PC-9 (cell line): ENCODE measurements at regions not wholly inside any gene's neighbourhood (a gene's known extent, or its start where the extent isn't known, plus 50 kb on each side); places are given as distances from the start of the nearest gene placed in this dataset.

Source experiments
- BruUV-seq: library from RNA; stranded (reverse); fragments of 400-500 nt; replicated peaks from 2 replicates; lab custom pipeline; 2021; lab: Mats Ljungman, UMichigan
- CTCF ChIA-PET: fragments of 300-600 bp; sonication (Branson Sonifier 250); formaldehyde crosslinking; loops from one replicate; lab custom pipeline; 2022; ENCODE audit warnings: antibody characterized with exemption; lab: Charles Lee
- POLR2A ChIA-PET: fragments of 300-600 bp; sonication (Branson Sonifier 250); formaldehyde crosslinking; loops from one replicate; lab custom pipeline; 2022; ENCODE audit warnings: antibody characterized with exemption; ENCODE audit not compliant: unreplicated experiment; lab: Charles Lee
- DNase-seq, 2 experiments: peaks; one replicate each; pipeline versions ENCODE4 v3.0.0 to v3.0.0-alpha.2; 2015 to 2022; ENCODE audit warnings: mixed read lengths in 1 of 2
- H2AFZ ChIP-seq: fragments of 200-600 bp; sonication (generic); 2 replicates; pipeline ENCODE4 v1.8.1; 2017; ENCODE audit warnings: antibody characterized with exemption
- H3F3A ChIP-seq: fragments of 200-600 bp; sonication (generic); 2 replicates; pipeline ENCODE4 v1.8.1; 2017; ENCODE audit warnings: antibody characterized with exemption, mild to moderate bottlenecking, low read depth; ENCODE audit not compliant: insufficient read depth
- H3K27ac ChIP-seq: fragments of 200-600 bp; sonication (generic); 2 replicates; pipeline ENCODE4 v1.6.1; 2016; ENCODE audit warnings: mixed run types
- H3K27me3 ChIP-seq: fragments of 200-600 bp; sonication (generic); 2 replicates; pipeline ENCODE4 v1.6.1; 2016; ENCODE audit warnings: low read depth, mixed run types; ENCODE audit not compliant: insufficient read depth
- H3K36me3 ChIP-seq: fragments of 200-600 bp; sonication (generic); 2 replicates; pipeline ENCODE4 v1.6.1; 2016; ENCODE audit warnings: low read depth, mixed run types
- H3K4me1 ChIP-seq: fragments of 200-600 bp; sonication (generic); replicated peaks from 2 replicates; pipeline ENCODE4 v1.6.1; 2016; ENCODE audit warnings: mixed run types; ENCODE audit not compliant: insufficient read depth
- H3K4me2 ChIP-seq: fragments of 200-600 bp; sonication (generic); 2 replicates; pipeline ENCODE4 v1.6.1; 2017; ENCODE audit warnings: mixed run types
- H3K4me3 ChIP-seq: fragments of 200-600 bp; sonication (generic); 2 replicates; pipeline ENCODE4 v1.6.1; 2016; ENCODE audit warnings: mixed run types
- H3K79me2 ChIP-seq: fragments of 200-600 bp; sonication (generic); 2 replicates; pipeline ENCODE4 v1.6.1; 2017; ENCODE audit warnings: low read depth, mixed run types
- H3K9me2 ChIP-seq: fragments of 200-600 bp; sonication (generic); 2 replicates; pipeline ENCODE4 v1.8.1; 2017; ENCODE audit warnings: mild to moderate bottlenecking; ENCODE audit not compliant: insufficient read depth
- H3K9me3 ChIP-seq: fragments of 200-600 bp; sonication (generic); 2 replicates; pipeline ENCODE4 v1.8.1; 2016; ENCODE audit warnings: low read depth; ENCODE audit not compliant: insufficient read depth
- H4K20me1 ChIP-seq: fragments of 200-600 bp; sonication (generic); 2 replicates; pipeline ENCODE4 v1.8.1; 2017; ENCODE audit not compliant: insufficient read depth
- EZH2 ChIP-seq: fragments of 200-600 bp; sonication (generic); IDR thresholded peaks from 2 replicates; pipeline ENCODE4 v1.8.0; 2017; ENCODE audit warnings: antibody characterized with exemption, low read depth
- intact Hi-C: fragments of 100-400 bp; cut with micrococcal nuclease; formaldehyde crosslinking; loops from one replicate; pipeline ENCODE4 v1.10.0; 2022; ENCODE audit not compliant: unreplicated experiment
- TF ChIP-seq, protein P1 (sequence below): fragments of 200-600 bp; sonication (generic); conservative IDR thresholded peaks from 2 replicates; pipeline ENCODE4 v1.6.1; 2017; ENCODE audit warnings: mixed run types, antibody characterized with exemption, mild to moderate bottlenecking, moderate library complexity

- Histone ChIP-seq H3K36me3 (no peaks in the 10 kb centered on the region), H3K27me3 (no peaks in the 10 kb centered on the region), H3K4me3 (no peak overlapping the region), H3K9me2 (no peaks in the 10 kb centered on the region), H3K4me1 (peaks cover 9% of the 10 kb centered on the region), H4K20me1 (no peaks in the 10 kb centered on the region), H3F3A (peaks cover 9% of the 10 kb centered on the region; the same call in 1 of the 2 replicates), H2AFZ (no peak overlapping the region), H3K4me2 (peak overlapping the region; percentile 27), H3K27ac (no peak overlapping the region), H3K79me2 (no peaks in the 10 kb centered on the region), H3K9me3 (peaks cover 3% of the 10 kb centered on the region; the same call in 1 of the 2 replicates)
- intact Hi-C loops: no loop called here
- no TSS peak for BruUV-seq
- ChIA-PET CTCF (interaction anchor here (0.7 kb wide), 1 partner anchor 144 kb away, joined by 3 read pairs; no protein-coding TSS in a partner anchor), POLR2A (interaction anchor here (0.5 to 0.8 kb wide), 4 partner anchors 110 to 376 kb away, joined by 3 to 12 read pairs (median 3); no protein-coding TSS in a partner anchor)
- TF ChIP-seq, protein P1, sequence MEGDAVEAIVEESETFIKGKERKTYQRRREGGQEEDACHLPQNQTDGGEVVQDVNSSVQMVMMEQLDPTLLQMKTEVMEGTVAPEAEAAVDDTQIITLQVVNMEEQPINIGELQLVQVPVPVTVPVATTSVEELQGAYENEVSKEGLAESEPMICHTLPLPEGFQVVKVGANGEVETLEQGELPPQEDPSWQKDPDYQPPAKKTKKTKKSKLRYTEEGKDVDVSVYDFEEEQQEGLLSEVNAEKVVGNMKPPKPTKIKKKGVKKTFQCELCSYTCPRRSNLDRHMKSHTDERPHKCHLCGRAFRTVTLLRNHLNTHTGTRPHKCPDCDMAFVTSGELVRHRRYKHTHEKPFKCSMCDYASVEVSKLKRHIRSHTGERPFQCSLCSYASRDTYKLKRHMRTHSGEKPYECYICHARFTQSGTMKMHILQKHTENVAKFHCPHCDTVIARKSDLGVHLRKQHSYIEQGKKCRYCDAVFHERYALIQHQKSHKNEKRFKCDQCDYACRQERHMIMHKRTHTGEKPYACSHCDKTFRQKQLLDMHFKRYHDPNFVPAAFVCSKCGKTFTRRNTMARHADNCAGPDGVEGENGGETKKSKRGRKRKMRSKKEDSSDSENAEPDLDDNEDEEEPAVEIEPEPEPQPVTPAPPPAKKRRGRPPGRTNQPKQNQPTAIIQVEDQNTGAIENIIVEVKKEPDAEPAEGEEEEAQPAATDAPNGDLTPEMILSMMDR: no peak
- TF ChIP-seq EZH2: no peak
- DNase-seq: peak; percentile 64 to 89
Observed at GRCh38 chr2:235300368-235301201, 193.3 kb upstream of the AGAP1 start.

GRCh38 chr2:235301202-235302076 lies 192.4 kb upstream of the AGAP1 start:
- no peaks in the 10 kb centered on the region for H3K9me2 ChIP-seq
- H3F3A ChIP-seq: peaks cover 9% of the 10 kb centered on the region; the same call in 1 of the 2 replicates
- BruUV-seq: no TSS peak
- H3K79me2 ChIP-seq: no peaks in the 10 kb centered on the region
- no peak overlapping the region for H2AFZ ChIP-seq
- no peaks in the 10 kb centered on the region for H3K27me3 ChIP-seq
- no peak overlapping the region for H3K4me2 ChIP-seq
- no peaks in the 10 kb centered on the region; the same call in none of the 2 replicates for H3K9me3 ChIP-seq
- H3K4me3 ChIP-seq: no peak overlapping the region
- H4K20me1 ChIP-seq: no peaks in the 10 kb centered on the region
- H3K27ac ChIP-seq: no peak overlapping the region
- no peaks in the 10 kb centered on the region for H3K36me3 ChIP-seq
- no peak for DNase-seq
- TF ChIP-seq, protein P1: no peak
- no peak for TF ChIP-seq EZH2
- peaks cover 9% of the 10 kb centered on the region for H3K4me1 ChIP-seq
- intact Hi-C loops: no loop called here
- CTCF ChIA-PET: no interaction called here
- POLR2A ChIA-PET: interaction anchor here (0.5 kb wide), 2 partner anchors 186 to 375 kb away, joined by 3 read pairs; no protein-coding TSS in a partner anchor

- Histone ChIP-seq H3K9me3 (no peaks in the 10 kb centered on the region; the same call in none of the 2 replicates), H3K27ac (no peak overlapping the region), H3K4me1 (peaks cover 9% of the 10 kb centered on the region), H4K20me1 (no peaks in the 10 kb centered on the region), H3K79me2 (no peaks in the 10 kb centered on the region), H3K4me2 (no peak overlapping the region), H2AFZ (no peak overlapping the region), H3K9me2 (no peaks in the 10 kb centered on the region), H3K4me3 (no peak overlapping the region), H3F3A (peaks cover 9% of the 10 kb centered on the region; the same call in 1 of the 2 replicates), H3K27me3 (no peaks in the 10 kb centered on the region), H3K36me3 (no peaks in the 10 kb centered on the region)
- POLR2A ChIA-PET: no interaction called here
- BruUV-seq: no TSS peak
- TF ChIP-seq, protein P1: no peak
- intact Hi-C loops: no loop called here
- no peak for DNase-seq
- CTCF ChIA-PET: no interaction called here
Observed at GRCh38 chr2:235302263-235302662, 191.6 kb upstream of the AGAP1 start.
